GM19467 (cell line): ENCODE measurements at regions not wholly inside any gene's neighbourhood (a gene's known extent, or its start where the extent isn't known, plus 50 kb on each side); places are given as distances from the start of the nearest gene placed in this dataset.
A peak's percentile ranks its signal among the peaks of the same experiment; 100 is the strongest.

Experiments
- ATAC-seq: cut with Tn5 transposase; IDR thresholded peaks from one replicate; pipeline ENCODE4 v1.9.1; 2021; ENCODE audit warnings: mild to moderate bottlenecking, moderate library complexity; ENCODE audit not compliant: unreplicated experiment

DNA sequence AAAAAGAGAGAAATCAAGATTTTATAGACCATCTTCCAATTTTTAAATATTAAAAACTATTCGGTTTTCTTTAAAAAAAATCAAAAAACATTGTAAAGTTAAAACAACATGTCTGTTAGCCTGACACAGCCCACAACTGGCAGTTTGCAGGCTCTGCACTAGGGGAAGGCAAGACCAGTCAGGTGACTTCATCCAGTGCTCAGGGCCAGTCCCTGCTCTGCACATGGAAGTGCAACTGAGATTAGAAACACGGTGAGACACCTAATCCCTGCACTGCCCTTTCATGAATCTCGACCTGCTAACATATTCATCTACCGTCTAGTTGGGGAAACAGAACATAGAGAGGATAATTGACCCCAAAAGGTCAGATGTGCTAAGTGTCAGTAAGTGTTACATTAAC, 135.2 kb downstream of the BARD1 start:
- ATAC-seq = peak; percentile 49

DNA sequence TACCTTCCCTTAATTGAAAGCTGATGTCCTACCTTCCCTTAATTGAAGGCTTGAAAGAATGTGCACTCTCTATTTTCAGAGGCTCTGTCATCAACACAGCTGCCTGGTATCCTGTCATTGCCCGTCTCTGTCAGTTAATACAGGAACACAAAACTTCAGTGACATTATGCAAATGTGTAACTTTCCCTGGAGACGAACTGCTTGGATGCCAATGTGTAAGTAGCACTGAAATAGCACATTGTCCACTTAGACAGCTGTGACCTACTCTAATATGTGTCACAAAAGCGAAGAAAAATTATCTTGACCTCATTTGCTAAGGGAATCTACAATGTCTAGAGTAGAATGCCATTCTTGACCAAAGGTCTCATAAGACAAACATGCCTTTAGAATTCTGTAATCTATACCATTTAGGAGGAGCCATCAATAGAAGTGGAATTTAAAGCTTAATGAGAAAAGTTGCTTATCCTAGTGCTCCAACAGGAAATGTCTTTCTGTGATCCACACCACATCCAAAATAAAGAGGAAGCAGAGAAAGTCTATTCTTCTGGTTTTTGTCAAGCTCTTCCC, 138.1 kb downstream of the BARD1 start:
- no peak for ATAC-seq

DNA sequence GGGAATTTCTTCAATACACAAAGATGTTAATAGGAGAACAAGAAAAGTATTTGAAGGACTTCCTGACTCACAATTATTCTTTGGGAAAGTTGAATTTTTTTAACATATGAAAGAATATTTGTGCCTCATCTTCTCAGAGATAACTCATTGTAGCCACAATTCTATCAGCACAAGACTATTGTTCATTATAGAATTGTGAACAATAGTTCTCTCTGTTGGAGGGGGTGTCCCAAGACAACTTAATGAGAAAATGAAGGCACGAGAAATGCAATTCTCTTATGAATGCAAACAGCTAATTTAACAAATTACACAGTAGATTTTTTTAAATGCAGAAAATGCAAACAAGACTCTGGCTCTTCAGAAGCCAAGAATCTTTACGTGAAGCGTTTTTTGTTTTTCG, 157.0 kb downstream of the BARD1 start:
- no peak for ATAC-seq

DNA sequence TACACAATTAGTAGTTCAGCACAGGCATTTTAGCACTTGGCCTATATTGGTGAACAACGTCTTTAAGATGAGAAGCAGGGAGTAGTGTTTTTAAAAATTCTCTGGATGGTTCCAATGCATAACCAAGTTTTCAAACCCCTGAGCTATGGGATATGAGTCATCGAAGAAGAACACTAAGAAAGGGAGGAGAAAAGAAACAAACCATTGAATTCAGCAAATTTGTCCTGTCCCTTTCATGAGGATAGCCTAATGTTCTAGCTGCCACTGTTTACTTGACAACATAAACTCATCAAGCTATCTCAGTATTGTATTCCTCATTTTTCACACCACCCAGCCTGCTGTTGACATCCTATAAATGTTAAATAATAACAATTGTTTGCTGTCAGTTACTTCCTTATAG, 158.0 kb downstream of the BARD1 start:
- no peak for ATAC-seq

DNA sequence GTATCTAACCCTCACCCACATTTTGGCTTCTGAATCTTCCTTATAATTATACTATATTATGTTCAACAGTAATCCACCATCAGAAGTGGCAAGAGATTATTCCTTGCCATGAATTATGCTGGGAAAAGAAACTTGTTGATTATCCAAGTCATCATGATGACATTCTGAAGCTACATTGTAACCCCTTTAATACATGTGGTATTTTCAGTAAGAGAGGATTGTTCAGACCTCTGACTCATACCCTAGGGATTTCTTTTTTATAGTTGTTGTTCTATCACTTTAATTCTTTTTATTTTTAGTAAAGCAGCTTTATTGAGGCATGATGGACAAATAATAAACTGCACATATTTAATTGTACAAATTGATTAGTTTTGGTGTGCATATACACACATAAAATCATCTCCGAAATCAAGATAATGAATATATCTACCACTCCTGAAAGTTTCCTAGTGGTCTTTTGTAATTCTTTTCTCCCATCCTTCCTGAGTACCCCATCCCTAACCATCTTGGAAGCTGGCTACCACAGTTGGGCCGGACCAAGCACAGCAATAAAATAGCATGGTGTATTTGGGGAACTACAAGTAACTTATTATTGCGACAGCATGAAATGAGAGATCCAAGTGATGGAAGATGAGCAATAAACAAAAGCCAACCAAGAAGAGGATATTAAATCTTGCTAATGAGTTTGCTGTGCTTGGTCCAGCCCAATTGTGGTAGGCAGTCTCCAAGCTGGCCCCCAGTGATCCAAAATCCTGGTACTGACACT, 159.9 kb downstream of the BARD1 start:
- no peak for ATAC-seq

DNA sequence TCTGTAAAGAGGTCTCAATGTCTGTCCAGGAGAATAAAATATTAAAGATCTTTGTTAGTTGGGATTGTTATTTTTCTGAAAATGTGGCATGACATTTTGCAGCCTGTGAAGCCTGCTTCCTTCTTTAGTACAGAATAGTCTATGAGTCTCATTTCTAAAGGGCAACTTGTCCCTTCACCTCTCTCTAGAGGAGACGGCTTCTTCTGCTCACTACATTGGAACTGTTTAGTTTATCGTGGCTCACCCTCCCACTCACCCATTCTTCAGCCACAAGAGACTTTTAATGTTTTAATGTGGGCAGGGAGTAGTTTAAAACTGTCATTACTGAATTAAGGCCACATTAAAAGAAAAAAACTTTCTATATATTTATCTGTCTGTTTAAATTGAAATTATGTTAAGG, 161.0 kb downstream of the BARD1 start:
- ATAC-seq = no peak

DNA sequence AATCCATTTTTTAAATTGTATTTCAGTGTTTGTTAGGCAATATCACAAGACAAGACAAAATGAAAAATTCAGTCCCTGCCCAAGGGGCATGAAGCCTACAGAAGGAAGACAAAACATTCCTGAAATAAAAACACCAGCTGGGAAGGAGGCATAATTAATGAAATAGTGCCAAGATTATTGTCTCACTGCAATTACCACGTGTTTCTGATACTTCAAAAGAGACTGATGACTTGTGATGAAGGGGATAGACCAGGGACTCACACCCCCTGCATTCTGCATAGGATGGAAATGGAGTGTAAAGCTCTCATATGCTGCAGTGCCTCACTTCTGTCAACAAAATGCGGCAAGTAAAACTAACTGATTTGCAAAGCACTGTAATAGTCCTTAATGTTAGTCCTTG, 178.1 kb downstream of the BARD1 start:
- no peak for ATAC-seq

DNA sequence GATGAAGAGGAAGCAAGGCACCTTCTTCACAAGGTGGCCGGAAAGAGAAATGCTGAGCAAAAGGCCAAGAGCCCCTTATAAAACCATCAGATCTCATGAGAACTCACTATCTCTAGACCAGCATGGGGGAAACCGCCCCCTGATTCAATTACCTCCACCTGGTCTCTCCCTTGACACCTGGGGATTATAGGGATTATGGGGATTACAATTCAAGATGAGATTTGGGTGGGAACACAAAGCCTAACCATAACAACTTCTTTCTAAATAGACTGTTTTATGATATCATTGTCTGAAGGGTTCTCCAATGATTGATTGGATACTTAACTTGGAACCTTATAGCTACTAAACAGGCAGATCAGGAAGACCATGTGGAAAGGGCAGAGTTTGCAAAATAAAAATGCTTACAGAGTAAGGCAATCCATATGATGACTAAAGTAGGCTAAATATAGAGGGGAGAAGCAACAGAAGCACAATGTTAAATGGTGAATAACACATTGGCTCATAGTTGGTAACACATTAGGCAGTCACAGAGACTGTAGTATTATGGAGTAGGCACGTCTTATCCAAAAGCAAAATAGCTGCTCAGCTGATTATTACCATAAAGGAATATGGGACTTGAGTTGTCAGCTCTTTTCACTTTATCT, 179.0 kb downstream of the BARD1 start:
- no peak for ATAC-seq

DNA sequence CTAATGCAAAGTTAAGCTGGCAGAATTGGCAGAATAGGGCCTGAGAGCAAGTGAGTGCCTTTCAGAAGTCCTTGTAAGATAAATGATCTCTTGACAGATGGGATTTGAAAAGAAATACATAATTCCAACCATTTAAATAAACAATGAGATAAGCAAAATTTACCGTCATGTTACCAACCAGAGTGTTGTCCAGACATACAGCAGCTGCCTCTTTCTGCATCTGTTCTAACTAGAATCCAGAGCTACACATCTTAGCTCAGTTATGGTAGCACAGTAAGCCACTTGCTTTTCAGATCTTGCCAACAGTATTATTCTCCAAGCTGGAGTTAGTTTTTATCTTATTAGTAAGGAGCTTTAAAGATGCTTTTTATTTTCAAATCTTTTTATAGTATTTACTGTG, 179.6 kb downstream of the BARD1 start:
- no peak for ATAC-seq
